ENCODE measurements at regions not wholly inside any gene's neighbourhood (a gene's known extent, or its start where the extent isn't known, plus 50 kb on each side); places are given as distances from the start of the nearest gene placed in this dataset.

DNA sequence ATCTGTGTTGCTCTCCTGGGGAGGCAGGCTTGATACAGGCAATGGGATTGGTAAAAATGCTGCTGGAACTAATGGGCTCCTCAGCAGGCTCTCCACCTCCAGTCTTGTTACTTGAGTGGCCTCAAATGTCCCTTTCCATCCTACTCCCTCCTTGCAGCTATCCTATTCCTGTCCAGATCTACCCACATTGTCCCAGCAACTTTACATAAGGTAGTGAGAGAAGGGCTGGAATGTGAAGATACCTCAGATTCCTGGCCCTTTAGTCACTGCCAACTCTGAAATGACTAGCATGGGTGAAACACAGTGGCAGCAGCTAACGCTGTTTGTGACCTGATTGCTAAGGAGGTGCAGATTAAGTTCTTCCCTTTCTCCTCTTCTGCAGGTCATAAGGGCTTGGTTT, 210.1 kb upstream of the HS3ST4 start:
- Histone ChIP-seq H2AFZ (ENCODE audit: low read depth, low read length, poor library complexity, severe bottlenecking) (no peak overlapping the region), H3K27ac (ENCODE audit: low read depth, low read length) (no peak overlapping the region), H3K9me3 (ENCODE audit: control insufficient read depth in 1 of 2, insufficient read depth in 1 of 2, low read depth in 1 of 2, low read length in 2 of 2) (no peaks in the 10 kb centered on the region), H4K20me1 (ENCODE audit: insufficient read depth) (no peaks in the 10 kb centered on the region), H3K4me3 (replicated peaks in 1 of 2; ENCODE audit: low read depth in 1 of 2, low read length in 2 of 2) (no peak overlapping the region), H3K4me1 (ENCODE audit: control insufficient read depth in 1 of 2, insufficient read depth in 2 of 2, low read length in 2 of 2) (no peaks in the 10 kb centered on the region), H3K4me2 (ENCODE audit: low read length) (no peak overlapping the region), H3K27me3 (ENCODE audit: insufficient read depth, low read length) (peaks cover 35% of the 10 kb centered on the region), H3K79me2 (ENCODE audit: insufficient read depth, low read length) (no peaks in the 10 kb centered on the region), H3K36me3 (ENCODE audit: control insufficient read depth in 1 of 2, insufficient read depth in 2 of 2, low read length in 2 of 2) (no peaks in the 10 kb centered on the region), H3K9me2 (ENCODE audit: insufficient read depth) (no peaks in the 10 kb centered on the region), H3K9ac (ENCODE audit: low read length) (no peak overlapping the region)
- TF ChIP-seq SP1 (IDR thresholded peaks at IDR 0.05; ENCODE audit: low read depth) (no peak), EZH2phosphoT487 (IDR thresholded peaks at IDR 0.05; ENCODE audit: borderline replicate concordance) (no peak), RAD21 (IDR thresholded peaks at IDR 0.05; ENCODE audit: low read depth) (no peak), SIN3A (IDR thresholded peaks at IDR 0.05; ENCODE audit: low read depth) (no peak), CEBPB (IDR thresholded peaks at IDR 0.05; ENCODE audit: low read depth) (no peak), EGR1 (IDR thresholded peaks at IDR 0.05; ENCODE audit: low read depth) (no peak), POLR2AphosphoS5 (IDR thresholded peaks at IDR 0.05; ENCODE audit: low read depth, low read length) (no peak), TCF7L2 (IDR thresholded peaks at IDR 0.05; ENCODE audit: borderline replicate concordance, extremely low read depth, insufficient read depth, insufficient read length) (no peak), ZNF274 (IDR thresholded peaks at IDR 0.05; ENCODE audit: low read depth, low read length) (no peak), ZFX (IDR thresholded peaks at IDR 0.05) (no peak)
- TF ChIP-seq, protein P1, sequence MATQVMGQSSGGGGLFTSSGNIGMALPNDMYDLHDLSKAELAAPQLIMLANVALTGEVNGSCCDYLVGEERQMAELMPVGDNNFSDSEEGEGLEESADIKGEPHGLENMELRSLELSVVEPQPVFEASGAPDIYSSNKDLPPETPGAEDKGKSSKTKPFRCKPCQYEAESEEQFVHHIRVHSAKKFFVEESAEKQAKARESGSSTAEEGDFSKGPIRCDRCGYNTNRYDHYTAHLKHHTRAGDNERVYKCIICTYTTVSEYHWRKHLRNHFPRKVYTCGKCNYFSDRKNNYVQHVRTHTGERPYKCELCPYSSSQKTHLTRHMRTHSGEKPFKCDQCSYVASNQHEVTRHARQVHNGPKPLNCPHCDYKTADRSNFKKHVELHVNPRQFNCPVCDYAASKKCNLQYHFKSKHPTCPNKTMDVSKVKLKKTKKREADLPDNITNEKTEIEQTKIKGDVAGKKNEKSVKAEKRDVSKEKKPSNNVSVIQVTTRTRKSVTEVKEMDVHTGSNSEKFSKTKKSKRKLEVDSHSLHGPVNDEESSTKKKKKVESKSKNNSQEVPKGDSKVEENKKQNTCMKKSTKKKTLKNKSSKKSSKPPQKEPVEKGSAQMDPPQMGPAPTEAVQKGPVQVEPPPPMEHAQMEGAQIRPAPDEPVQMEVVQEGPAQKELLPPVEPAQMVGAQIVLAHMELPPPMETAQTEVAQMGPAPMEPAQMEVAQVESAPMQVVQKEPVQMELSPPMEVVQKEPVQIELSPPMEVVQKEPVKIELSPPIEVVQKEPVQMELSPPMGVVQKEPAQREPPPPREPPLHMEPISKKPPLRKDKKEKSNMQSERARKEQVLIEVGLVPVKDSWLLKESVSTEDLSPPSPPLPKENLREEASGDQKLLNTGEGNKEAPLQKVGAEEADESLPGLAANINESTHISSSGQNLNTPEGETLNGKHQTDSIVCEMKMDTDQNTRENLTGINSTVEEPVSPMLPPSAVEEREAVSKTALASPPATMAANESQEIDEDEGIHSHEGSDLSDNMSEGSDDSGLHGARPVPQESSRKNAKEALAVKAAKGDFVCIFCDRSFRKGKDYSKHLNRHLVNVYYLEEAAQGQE (IDR thresholded peaks at IDR 0.05; ENCODE audit: low read depth) = no peak
- TF ChIP-seq, protein P2, sequence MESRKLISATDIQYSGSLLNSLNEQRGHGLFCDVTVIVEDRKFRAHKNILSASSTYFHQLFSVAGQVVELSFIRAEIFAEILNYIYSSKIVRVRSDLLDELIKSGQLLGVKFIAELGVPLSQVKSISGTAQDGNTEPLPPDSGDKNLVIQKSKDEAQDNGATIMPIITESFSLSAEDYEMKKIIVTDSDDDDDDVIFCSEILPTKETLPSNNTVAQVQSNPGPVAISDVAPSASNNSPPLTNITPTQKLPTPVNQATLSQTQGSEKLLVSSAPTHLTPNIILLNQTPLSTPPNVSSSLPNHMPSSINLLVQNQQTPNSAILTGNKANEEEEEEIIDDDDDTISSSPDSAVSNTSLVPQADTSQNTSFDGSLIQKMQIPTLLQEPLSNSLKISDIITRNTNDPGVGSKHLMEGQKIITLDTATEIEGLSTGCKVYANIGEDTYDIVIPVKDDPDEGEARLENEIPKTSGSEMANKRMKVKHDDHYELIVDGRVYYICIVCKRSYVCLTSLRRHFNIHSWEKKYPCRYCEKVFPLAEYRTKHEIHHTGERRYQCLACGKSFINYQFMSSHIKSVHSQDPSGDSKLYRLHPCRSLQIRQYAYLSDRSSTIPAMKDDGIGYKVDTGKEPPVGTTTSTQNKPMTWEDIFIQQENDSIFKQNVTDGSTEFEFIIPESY (IDR thresholded peaks at IDR 0.05; ENCODE audit: extremely low read depth, insufficient replicate concordance, low read length) = no peak
- CTCF ChIA-PET = no interaction called here
- intact Hi-C loops (cut with micrococcal nuclease) = no loop called here
- ATAC-seq = peak; percentile 55; the same call in 1 of the 2 replicates
- RAD21 ChIA-PET (ENCODE audit: low non-redundant PET in 1 of 2, low total read pairs in 2 of 2, uncharacterized antibody in 2 of 2, unreplicated experiment in 2 of 2) = no interaction called here
- no TSS peak for BruUV-seq (replicated peaks)
- POLR2A ChIA-PET = no interaction called here
- DNase-seq (ENCODE audit: low read depth, low spot score) = no peak

Measured in HCT116 (cell line).